A549 (cell line): ENCODE measurements at regions not wholly inside any gene's neighbourhood (a gene's known extent, or its start where the extent isn't known, plus 50 kb on each side); places are given as distances from the start of the nearest gene placed in this dataset.

Experiments used
- ATAC-seq, 2 experiments: fragments of 200-7000 bp in 1 of 2; fragments of >200 bp in 1 of 2; cut with Nextera tagmentation in 1 of 2; cut with Tn5 transposase in 1 of 2; 3 replicates each; pipeline versions ENCODE4 v1.8.0 to v1.9.1; 2018 to 2020; ENCODE audit warnings: mild to moderate bottlenecking in 1 of 2, moderate library complexity in 1 of 2
- CTCF ChIA-PET: fragments of 300-600 bp; sonication (Branson Sonifier 250); formaldehyde crosslinking; extraction: SDS; loops from one replicate; lab custom pipeline; 2021; ENCODE audit warnings: antibody characterized with exemption, inconsistent platforms; lab: Yijun Ruan, JAX
- POLR2A ChIA-PET: fragments of 350-600 bp; formaldehyde crosslinking; extraction: SDS; loops from one replicate; lab custom pipeline; 2021; ENCODE audit warnings: antibody characterized with exemption, inconsistent platforms; lab: Yijun Ruan, JAX
- DNase-seq, 2 experiments: peaks; one replicate each; pipeline versions ENCODE4 v3.0.0 to v3.0.0-alpha.2; 2011 to 2016; ENCODE audit warnings: low read depth in 1 of 2, low spot score in 1 of 2
- FAIRE-seq: peaks from 2 replicates; lab custom pipeline; 2011; peaks lifted over from hg19 to GRCh38; lab: Jason Lieb, UNC
- H3K27ac ChIP-seq, 2 experiments: fragments of >200 bp; sonication (Bioruptor Twin); formaldehyde crosslinking; 3 replicates each; pipeline ENCODE4 v1.5.1; 2016 to 2017
- H3K4me1 ChIP-seq: fragments of >200 bp; sonication (Bioruptor Twin); formaldehyde crosslinking; 3 replicates; pipeline ENCODE4 v1.6.1; 2016
- H3K4me2 ChIP-seq: fragments of >200 bp; sonication (Bioruptor Twin); formaldehyde crosslinking; 3 replicates; pipeline ENCODE4 v1.6.1; 2016
- H3K4me3 ChIP-seq: fragments of >200 bp; sonication (Bioruptor Twin); formaldehyde crosslinking; 3 replicates; pipeline ENCODE4 v1.5.1; 2016
- H3K9me3 ChIP-seq: fragments of >200 bp; sonication (Bioruptor Twin); formaldehyde crosslinking; 3 replicates; pipeline ENCODE4 v1.6.1; 2016
- CEBPB ChIP-seq, 2 experiments: fragments of >200 bp in 1 of 2; sonication (Bioruptor Twin) in 1 of 2; formaldehyde crosslinking in 1 of 2; IDR thresholded peaks; 2 replicates each; pipeline ENCODE4 v1.6.1; 2012 to 2016
- CHD2 ChIP-seq: fragments of 150-350 bp; IDR thresholded peaks from 2 replicates; pipeline ENCODE4 v1.6.1; 2014; ENCODE audit warnings: low read length; ENCODE audit not compliant: partially characterized antibody
- FOSB ChIP-seq: fragments of 250-450 bp; sonication (Bioruptor Pico); IDR thresholded peaks from 2 replicates; pipeline ENCODE4 v1.5.0; 2020; ENCODE audit warnings: mild to moderate bottlenecking, moderate library complexity
- HDAC2 ChIP-seq: fragments of 200-600 bp; sonication (generic); IDR thresholded peaks from 2 replicates; pipeline ENCODE4 v1.6.1; 2016
- HEYL ChIP-seq: fragments of 250-450 bp; sonication (Bioruptor Pico); IDR thresholded peaks from 2 replicates; pipeline ENCODE4 v1.8.0; 2021; ENCODE audit warnings: mild to moderate bottlenecking, moderate library complexity
- HOXA7 ChIP-seq: fragments of 250-450 bp; sonication (Bioruptor Pico); IDR thresholded peaks from 2 replicates; pipeline ENCODE4 v1.5.0; 2020; ENCODE audit warnings: mild to moderate bottlenecking, moderate library complexity
- JUN ChIP-seq, 2 experiments: fragments of >200 bp; sonication (Bioruptor Twin); formaldehyde crosslinking; IDR thresholded peaks; 2 replicates in 1 of 2; 3 replicates in 1 of 2; pipeline ENCODE4 v1.6.1; 2016 to 2017
- JUNB ChIP-seq: fragments of >200 bp; sonication (Bioruptor Twin); formaldehyde crosslinking; IDR thresholded peaks from 2 replicates; pipeline ENCODE4 v1.6.1; 2016
- NR3C1 ChIP-seq: fragments of >200 bp; sonication (Bioruptor Twin); formaldehyde crosslinking; IDR thresholded peaks from 3 replicates; pipeline ENCODE4 v1.6.1; 2017
- REST ChIP-seq: fragments of 200-600 bp; sonication (generic); IDR thresholded peaks from 2 replicates; pipeline ENCODE4 v1.6.1; 2016; ENCODE audit warnings: antibody characterized with exemption, mild to moderate bottlenecking, moderate library complexity
- SREBF2 ChIP-seq: fragments of 450-650 bp; IDR thresholded peaks from 2 replicates; pipeline ENCODE4 v1.6.1; 2014; ENCODE audit warnings: mild to moderate bottlenecking, moderate library complexity
- TFCP2L1 ChIP-seq: fragments of 250-450 bp; sonication (Bioruptor Pico); IDR thresholded peaks from 2 replicates; pipeline ENCODE4 v1.5.0; 2021; ENCODE audit warnings: mild to moderate bottlenecking
- TP53 ChIP-seq: fragments of 250-450 bp; sonication (Bioruptor Pico); IDR thresholded peaks from 2 replicates; pipeline ENCODE4 v1.5.0; 2021; ENCODE audit warnings: mild to moderate bottlenecking, moderate library complexity
- WGBS: methylation state at CpG from one replicate; pipeline ENCODE4 v1.1.6; 2017; ENCODE audit errors: missing lambda C conversion rate; 5-methylcytosine and 5-hydroxymethylcytosine counted together
- TF ChIP-seq, protein P1 (sequence below): IDR thresholded peaks from 2 replicates; pipeline ENCODE4 v1.6.1; 2012
- TF ChIP-seq, protein P2 (sequence below): fragments of >200 bp; sonication (Bioruptor Twin); formaldehyde crosslinking; IDR thresholded peaks from 2 replicates; pipeline ENCODE4 v1.6.1; 2016
- TF ChIP-seq, protein P3 (sequence below): IDR thresholded peaks from 2 replicates; pipeline ENCODE4 v1.6.1; 2012; ENCODE audit warnings: low read depth, borderline replicate concordance

GRCh38 chr2:66331176-66331575, 103.7 kb upstream of the MEIS1 start:
- ChIA-PET CTCF (no interaction called here), POLR2A (no interaction called here)
- Histone ChIP-seq H3K4me3 (no peak overlapping the region), H3K4me1 (no peaks in the 10 kb centered on the region), H3K9me3 (no peaks in the 10 kb centered on the region), H3K27ac (no peak overlapping the region), H3K4me2 (no peak overlapping the region)
- no peak for TF ChIP-seq CEBPB (IDR thresholded peaks at IDR 0.05)
- no peak for TF ChIP-seq REST
- TF ChIP-seq, protein P1, sequence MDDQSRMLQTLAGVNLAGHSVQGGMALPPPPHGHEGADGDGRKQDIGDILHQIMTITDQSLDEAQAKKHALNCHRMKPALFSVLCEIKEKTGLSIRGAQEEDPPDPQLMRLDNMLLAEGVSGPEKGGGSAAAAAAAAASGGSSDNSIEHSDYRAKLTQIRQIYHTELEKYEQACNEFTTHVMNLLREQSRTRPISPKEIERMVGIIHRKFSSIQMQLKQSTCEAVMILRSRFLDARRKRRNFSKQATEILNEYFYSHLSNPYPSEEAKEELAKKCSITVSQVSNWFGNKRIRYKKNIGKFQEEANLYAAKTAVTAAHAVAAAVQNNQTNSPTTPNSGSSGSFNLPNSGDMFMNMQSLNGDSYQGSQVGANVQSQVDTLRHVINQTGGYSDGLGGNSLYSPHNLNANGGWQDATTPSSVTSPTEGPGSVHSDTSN = no peak
- no peak for TF ChIP-seq HEYL (CRISPR knock-in tag)
- TF ChIP-seq JUNB = no peak
- no peak for DNase-seq
- no peak for ATAC-seq
- no peak for FAIRE-seq
- 32% methylated on average over 5 of the region's 5 CpGs for WGBS

GRCh38 chr2:66329081-66329605, 105.8 kb upstream of the MEIS1 start:
- Histone ChIP-seq H3K4me2 (no peak overlapping the region), H3K4me1 (no peaks in the 10 kb centered on the region), H3K27ac (no peak overlapping the region), H3K9me3 (no peaks in the 10 kb centered on the region), H3K4me3 (no peak overlapping the region)
- WGBS = 6% methylated on average over 5 of the region's 5 CpGs
- no peak for DNase-seq
- TF ChIP-seq FOSB (no peak), SREBF2 (no peak), REST (no peak), HOXA7 (CRISPR knock-in tag) (no peak), HDAC2 (no peak), TP53 (no peak), JUN (IDR thresholded peaks at IDR 0.05) (no peak), NR3C1 (no peak), TFCP2L1 (CRISPR knock-in tag) (no peak), CHD2 (no peak)
- TF ChIP-seq, protein P2, sequence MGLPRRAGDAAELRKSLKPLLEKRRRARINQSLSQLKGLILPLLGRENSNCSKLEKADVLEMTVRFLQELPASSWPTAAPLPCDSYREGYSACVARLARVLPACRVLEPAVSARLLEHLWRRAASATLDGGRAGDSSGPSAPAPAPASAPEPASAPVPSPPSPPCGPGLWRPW = no peak
- TF ChIP-seq, protein P3, sequence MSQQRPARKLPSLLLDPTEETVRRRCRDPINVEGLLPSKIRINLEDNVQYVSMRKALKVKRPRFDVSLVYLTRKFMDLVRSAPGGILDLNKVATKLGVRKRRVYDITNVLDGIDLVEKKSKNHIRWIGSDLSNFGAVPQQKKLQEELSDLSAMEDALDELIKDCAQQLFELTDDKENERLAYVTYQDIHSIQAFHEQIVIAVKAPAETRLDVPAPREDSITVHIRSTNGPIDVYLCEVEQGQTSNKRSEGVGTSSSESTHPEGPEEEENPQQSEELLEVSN = no peak
- no peak for FAIRE-seq
- no peak; a peak in 1 of 6 replicates for ATAC-seq
- POLR2A ChIA-PET = no interaction called here
- CTCF ChIA-PET = interaction anchor here (0.7 kb wide), 1 partner anchor 1585 kb away, joined by 3 read pairs; no protein-coding TSS in a partner anchor
